SK-N-SH (cell line): ENCODE measurements at regions not wholly inside any gene's neighbourhood (a gene's known extent, or its start where the extent isn't known, plus 50 kb on each side); places are given as distances from the start of the nearest gene placed in this dataset.

Experiments
- CTCF ChIA-PET: fragments of 300-600, 350-600 bp; formaldehyde crosslinking; extraction: SDS; loops from one replicate; lab custom pipeline; 2021; lab: Yijun Ruan, JAX
- POLR2A ChIA-PET: fragments of 350-600 bp; sonication (Branson Sonifier 250); formaldehyde crosslinking; extraction: SDS; loops from one replicate; lab custom pipeline; 2020; ENCODE audit warnings: antibody characterized with exemption, inconsistent platforms; lab: Yijun Ruan, JAX
- DNase-seq: peaks from one replicate; pipeline ENCODE4 v3.0.0; 2012
- H2AFZ ChIP-seq: fragments of 200-600 bp; sonication (generic); 2 replicates; pipeline ENCODE4 v1.8.1; 2016; ENCODE audit warnings: antibody characterized with exemption, mild to moderate bottlenecking, low read depth
- H3F3A ChIP-seq: fragments of 200-600 bp; sonication (generic); replicated peaks from 2 replicates; pipeline ENCODE3; 2016; ENCODE audit warnings: antibody characterized with exemption, mild to moderate bottlenecking; ENCODE audit not compliant: insufficient read depth
- H3K27ac ChIP-seq, 2 experiments: fragments of 200-500 bp in 1 of 2; fragments of 200-600 bp in 1 of 2; sonication (Bioruptor generic) in 1 of 2; sonication (generic), shearing (Covaris generic) in 1 of 2; 2 replicates each; pipeline versions ENCODE4 v1.5.1 to v1.6.1; 2014 to 2016; ENCODE audit warnings: low read depth in 2 of 2, inconsistent platforms in 1 of 2, low read length in 1 of 2, mild to moderate bottlenecking in 1 of 2, mixed read lengths in 1 of 2
- H3K27me3 ChIP-seq: fragments of 200-600 bp; sonication (generic), shearing (Covaris generic); 2 replicates; pipeline ENCODE4 v1.6.1; 2016; ENCODE audit warnings: mixed run types; ENCODE audit not compliant: insufficient read depth
- H3K36me3 ChIP-seq, 2 experiments: fragments of 200-500 bp in 1 of 2; fragments of 200-600 bp in 1 of 2; sonication (Bioruptor generic) in 1 of 2; sonication (generic) in 1 of 2; replicated peaks in 1 of 2; 2 replicates each; pipeline versions ENCODE3 to v1.5.1; 2014 to 2016; ENCODE audit warnings: low read length in 1 of 2, mild to moderate bottlenecking in 1 of 2; ENCODE audit not compliant: insufficient read depth in 2 of 2, control insufficient read depth in 1 of 2
- H3K4me1 ChIP-seq, 2 experiments: fragments of 200-500 bp in 1 of 2; fragments of 200-600 bp in 1 of 2; sonication (Bioruptor generic) in 1 of 2; sonication (generic), shearing (Covaris generic) in 1 of 2; 2 replicates each; pipeline versions ENCODE4 v1.5.1 to v1.6.1; 2014 to 2016; ENCODE audit warnings: low read depth in 1 of 2, low read length in 1 of 2, mixed run types in 1 of 2; ENCODE audit not compliant: insufficient read depth in 2 of 2, control insufficient read depth in 1 of 2
- H3K4me2 ChIP-seq: fragments of 200-600 bp; sonication (generic), shearing (Covaris generic); 2 replicates; pipeline ENCODE4 v1.6.1; 2017; ENCODE audit warnings: mixed run types
- H3K4me3 ChIP-seq, 2 experiments: fragments of 200-500 bp in 1 of 2; fragments of 200-600 bp in 1 of 2; sonication (Bioruptor generic) in 1 of 2; sonication (generic), shearing (Covaris generic) in 1 of 2; 2 replicates each; pipeline versions ENCODE4 v1.5.1 to v1.8.1; 2014 to 2016; ENCODE audit warnings: low read depth in 2 of 2, inconsistent platforms in 1 of 2, low read length in 1 of 2, mild to moderate bottlenecking in 1 of 2, mixed read lengths in 1 of 2, moderate library complexity in 1 of 2
- H3K79me2 ChIP-seq: fragments of 200-600 bp; sonication (generic); 2 replicates; pipeline ENCODE4 v1.8.1; 2017; ENCODE audit warnings: mild to moderate bottlenecking; ENCODE audit not compliant: insufficient read depth
- H3K9ac ChIP-seq: fragments of 200-600 bp; sonication (generic); 2 replicates; pipeline ENCODE4 v1.6.1; 2017; ENCODE audit warnings: mixed run types
- H3K9me2 ChIP-seq: fragments of 200-600 bp; sonication (generic); 2 replicates; pipeline ENCODE4 v1.6.1; 2017; ENCODE audit warnings: mixed run types
- H3K9me3 ChIP-seq: fragments of 200-600 bp; sonication (generic); 2 replicates; pipeline ENCODE4 v1.6.1; 2017; ENCODE audit warnings: mixed run types, mild to moderate bottlenecking, moderate library complexity
- H4K20me1 ChIP-seq: fragments of 200-600 bp; sonication (generic); 2 replicates; pipeline ENCODE4 v1.6.1; 2017; ENCODE audit warnings: mild to moderate bottlenecking, mixed run types; ENCODE audit not compliant: insufficient read depth
- EP300 ChIP-seq, 2 experiments: IDR thresholded peaks; 2 replicates each; pipeline versions ENCODE4 v1.4.0 to v1.6.1; 2012; ENCODE audit warnings: borderline replicate concordance in 1 of 2, low read depth in 1 of 2, low read length in 1 of 2
- FOXJ3 ChIP-seq: sonication (generic); formaldehyde crosslinking; IDR thresholded peaks from 2 replicates; pipeline ENCODE4 v1.5.1; 2020; ENCODE audit warnings: mild to moderate bottlenecking, missing genetic modification reagents
- FOXM1 ChIP-seq: IDR thresholded peaks from 2 replicates; pipeline ENCODE4 v1.4.0; 2012; ENCODE audit warnings: low read depth, mild to moderate bottlenecking
- GATA2 ChIP-seq: sonication (generic); formaldehyde crosslinking; IDR thresholded peaks from 2 replicates; pipeline ENCODE4 v1.5.0; 2020; ENCODE audit warnings: mild to moderate bottlenecking, missing genetic modification reagents
- JUND ChIP-seq: IDR thresholded peaks from 2 replicates; pipeline ENCODE4 v1.4.0; 2012
- MEF2A ChIP-seq: IDR thresholded peaks from 2 replicates; pipeline ENCODE4 v1.4.0; 2012; ENCODE audit warnings: low read depth, borderline replicate concordance
- NFIC ChIP-seq: IDR thresholded peaks from 2 replicates; pipeline ENCODE4 v1.4.0; 2012; ENCODE audit warnings: borderline replicate concordance
- NRF1 ChIP-seq: IDR thresholded peaks from 2 replicates; pipeline ENCODE4 v1.6.1; 2012; ENCODE audit warnings: low read depth, mild to moderate bottlenecking, low read length
- RAD21 ChIP-seq: IDR thresholded peaks from 2 replicates; pipeline ENCODE4 v1.6.1; 2012; ENCODE audit warnings: mild to moderate bottlenecking, low read length
- SIN3A ChIP-seq: IDR thresholded peaks from 2 replicates; pipeline ENCODE4 v1.6.1; 2012; ENCODE audit warnings: low read depth, mild to moderate bottlenecking, low read length, moderate library complexity, borderline replicate concordance
- SMC3 ChIP-seq: IDR thresholded peaks from 2 replicates; pipeline ENCODE4 v1.6.1; 2012; ENCODE audit warnings: low read depth, low read length, improper control_type of control experiment
- WGBS: methylation state at CpG from one replicate; pipeline ENCODE4 v1.1.6; 2017; ENCODE audit warnings: low lambda C conversion rate; 5-methylcytosine and 5-hydroxymethylcytosine counted together
- TF ChIP-seq, protein P1 (sequence below): fragments of 200-600 bp; sonication (generic); IDR thresholded peaks from 2 replicates; pipeline ENCODE4 v1.6.1; 2017; ENCODE audit warnings: antibody characterized with exemption, mild to moderate bottlenecking, moderate library complexity
- TF ChIP-seq, protein P2 (sequence below): fragments of 150-350 bp; IDR thresholded peaks from 2 replicates; pipeline ENCODE4 v1.6.1; 2017; ENCODE audit warnings: antibody characterized with exemption, low read length, low read depth, borderline replicate concordance
- TF ChIP-seq, protein P3 (sequence below): IDR thresholded peaks from 2 replicates; pipeline ENCODE4 v1.4.0; 2012; ENCODE audit warnings: low read depth, borderline replicate concordance
- TF ChIP-seq, protein P4 (sequence below): fragments of 150-350 bp; IDR thresholded peaks from 2 replicates; pipeline ENCODE4 v1.6.1; 2016; ENCODE audit warnings: mild to moderate bottlenecking, low read depth, low read length
- TF ChIP-seq, protein P5 (sequence below): IDR thresholded peaks from 2 replicates; pipeline ENCODE4 v1.6.1; 2012; ENCODE audit warnings: mild to moderate bottlenecking, low read depth, low read length, moderate library complexity
- TF ChIP-seq, protein P6 (sequence below): IDR thresholded peaks from 2 replicates; pipeline ENCODE4; 2012

DNA sequence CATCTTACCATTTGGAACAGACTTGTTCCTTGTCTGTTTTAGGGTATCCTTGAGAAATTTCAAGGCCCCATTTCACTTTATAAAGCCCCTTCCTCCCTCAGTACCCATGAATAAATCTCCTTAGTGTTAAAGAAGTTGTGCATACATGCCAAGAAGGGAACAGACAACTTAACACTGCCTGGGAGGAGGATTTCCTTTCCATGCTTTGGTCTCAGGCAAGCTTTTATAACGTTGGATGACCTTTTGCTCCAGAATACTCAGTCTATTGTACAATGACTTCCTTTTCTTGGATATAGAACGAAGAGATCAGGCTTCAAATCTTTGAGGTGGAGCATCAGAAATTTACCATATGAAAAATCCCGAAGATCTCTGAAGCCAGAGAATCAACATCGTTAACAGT is 551.4 kb downstream of the PRKD1 start:
- H3K9me3 ChIP-seq = no peaks in the 10 kb centered on the region
- no peaks in the 10 kb centered on the region for H3F3A ChIP-seq
- no peaks in the 10 kb centered on the region for H3K36me3 ChIP-seq
- no peaks in the 10 kb centered on the region for H3K9me2 ChIP-seq
- H3K4me1 ChIP-seq = no peaks in the 10 kb centered on the region
- no peak overlapping the region for H3K4me3 ChIP-seq
- H3K27me3 ChIP-seq = peaks cover 8% of the 10 kb centered on the region; the same call in 1 of the 2 replicates
- 5% methylated on average over 4 of the region's 4 CpGs for WGBS
- TF ChIP-seq SIN3A (no peak), EP300 (IDR thresholded peaks at IDR 0.05; ENCODE audit: borderline replicate concordance in 1 of 2, low read depth in 1 of 2, low read length in 1 of 2) (no peak), NFIC (no peak), FOXM1 (no peak), GATA2 (CRISPR knock-in tag) (no peak), FOXJ3 (CRISPR knock-in tag) (no peak), RAD21 (no peak), SMC3 (no peak), JUND (no peak), MEF2A (no peak), NRF1 (no peak)
- TF ChIP-seq, protein P1, sequence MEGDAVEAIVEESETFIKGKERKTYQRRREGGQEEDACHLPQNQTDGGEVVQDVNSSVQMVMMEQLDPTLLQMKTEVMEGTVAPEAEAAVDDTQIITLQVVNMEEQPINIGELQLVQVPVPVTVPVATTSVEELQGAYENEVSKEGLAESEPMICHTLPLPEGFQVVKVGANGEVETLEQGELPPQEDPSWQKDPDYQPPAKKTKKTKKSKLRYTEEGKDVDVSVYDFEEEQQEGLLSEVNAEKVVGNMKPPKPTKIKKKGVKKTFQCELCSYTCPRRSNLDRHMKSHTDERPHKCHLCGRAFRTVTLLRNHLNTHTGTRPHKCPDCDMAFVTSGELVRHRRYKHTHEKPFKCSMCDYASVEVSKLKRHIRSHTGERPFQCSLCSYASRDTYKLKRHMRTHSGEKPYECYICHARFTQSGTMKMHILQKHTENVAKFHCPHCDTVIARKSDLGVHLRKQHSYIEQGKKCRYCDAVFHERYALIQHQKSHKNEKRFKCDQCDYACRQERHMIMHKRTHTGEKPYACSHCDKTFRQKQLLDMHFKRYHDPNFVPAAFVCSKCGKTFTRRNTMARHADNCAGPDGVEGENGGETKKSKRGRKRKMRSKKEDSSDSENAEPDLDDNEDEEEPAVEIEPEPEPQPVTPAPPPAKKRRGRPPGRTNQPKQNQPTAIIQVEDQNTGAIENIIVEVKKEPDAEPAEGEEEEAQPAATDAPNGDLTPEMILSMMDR = no peak
- TF ChIP-seq, protein P2, sequence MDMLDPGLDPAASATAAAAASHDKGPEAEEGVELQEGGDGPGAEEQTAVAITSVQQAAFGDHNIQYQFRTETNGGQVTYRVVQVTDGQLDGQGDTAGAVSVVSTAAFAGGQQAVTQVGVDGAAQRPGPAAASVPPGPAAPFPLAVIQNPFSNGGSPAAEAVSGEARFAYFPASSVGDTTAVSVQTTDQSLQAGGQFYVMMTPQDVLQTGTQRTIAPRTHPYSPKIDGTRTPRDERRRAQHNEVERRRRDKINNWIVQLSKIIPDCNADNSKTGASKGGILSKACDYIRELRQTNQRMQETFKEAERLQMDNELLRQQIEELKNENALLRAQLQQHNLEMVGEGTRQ = no peak
- TF ChIP-seq, protein P3, sequence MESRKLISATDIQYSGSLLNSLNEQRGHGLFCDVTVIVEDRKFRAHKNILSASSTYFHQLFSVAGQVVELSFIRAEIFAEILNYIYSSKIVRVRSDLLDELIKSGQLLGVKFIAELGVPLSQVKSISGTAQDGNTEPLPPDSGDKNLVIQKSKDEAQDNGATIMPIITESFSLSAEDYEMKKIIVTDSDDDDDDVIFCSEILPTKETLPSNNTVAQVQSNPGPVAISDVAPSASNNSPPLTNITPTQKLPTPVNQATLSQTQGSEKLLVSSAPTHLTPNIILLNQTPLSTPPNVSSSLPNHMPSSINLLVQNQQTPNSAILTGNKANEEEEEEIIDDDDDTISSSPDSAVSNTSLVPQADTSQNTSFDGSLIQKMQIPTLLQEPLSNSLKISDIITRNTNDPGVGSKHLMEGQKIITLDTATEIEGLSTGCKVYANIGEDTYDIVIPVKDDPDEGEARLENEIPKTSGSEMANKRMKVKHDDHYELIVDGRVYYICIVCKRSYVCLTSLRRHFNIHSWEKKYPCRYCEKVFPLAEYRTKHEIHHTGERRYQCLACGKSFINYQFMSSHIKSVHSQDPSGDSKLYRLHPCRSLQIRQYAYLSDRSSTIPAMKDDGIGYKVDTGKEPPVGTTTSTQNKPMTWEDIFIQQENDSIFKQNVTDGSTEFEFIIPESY = no peak
- TF ChIP-seq, protein P4, sequence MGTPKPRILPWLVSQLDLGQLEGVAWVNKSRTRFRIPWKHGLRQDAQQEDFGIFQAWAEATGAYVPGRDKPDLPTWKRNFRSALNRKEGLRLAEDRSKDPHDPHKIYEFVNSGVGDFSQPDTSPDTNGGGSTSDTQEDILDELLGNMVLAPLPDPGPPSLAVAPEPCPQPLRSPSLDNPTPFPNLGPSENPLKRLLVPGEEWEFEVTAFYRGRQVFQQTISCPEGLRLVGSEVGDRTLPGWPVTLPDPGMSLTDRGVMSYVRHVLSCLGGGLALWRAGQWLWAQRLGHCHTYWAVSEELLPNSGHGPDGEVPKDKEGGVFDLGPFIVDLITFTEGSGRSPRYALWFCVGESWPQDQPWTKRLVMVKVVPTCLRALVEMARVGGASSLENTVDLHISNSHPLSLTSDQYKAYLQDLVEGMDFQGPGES = no peak
- TF ChIP-seq, protein P5, sequence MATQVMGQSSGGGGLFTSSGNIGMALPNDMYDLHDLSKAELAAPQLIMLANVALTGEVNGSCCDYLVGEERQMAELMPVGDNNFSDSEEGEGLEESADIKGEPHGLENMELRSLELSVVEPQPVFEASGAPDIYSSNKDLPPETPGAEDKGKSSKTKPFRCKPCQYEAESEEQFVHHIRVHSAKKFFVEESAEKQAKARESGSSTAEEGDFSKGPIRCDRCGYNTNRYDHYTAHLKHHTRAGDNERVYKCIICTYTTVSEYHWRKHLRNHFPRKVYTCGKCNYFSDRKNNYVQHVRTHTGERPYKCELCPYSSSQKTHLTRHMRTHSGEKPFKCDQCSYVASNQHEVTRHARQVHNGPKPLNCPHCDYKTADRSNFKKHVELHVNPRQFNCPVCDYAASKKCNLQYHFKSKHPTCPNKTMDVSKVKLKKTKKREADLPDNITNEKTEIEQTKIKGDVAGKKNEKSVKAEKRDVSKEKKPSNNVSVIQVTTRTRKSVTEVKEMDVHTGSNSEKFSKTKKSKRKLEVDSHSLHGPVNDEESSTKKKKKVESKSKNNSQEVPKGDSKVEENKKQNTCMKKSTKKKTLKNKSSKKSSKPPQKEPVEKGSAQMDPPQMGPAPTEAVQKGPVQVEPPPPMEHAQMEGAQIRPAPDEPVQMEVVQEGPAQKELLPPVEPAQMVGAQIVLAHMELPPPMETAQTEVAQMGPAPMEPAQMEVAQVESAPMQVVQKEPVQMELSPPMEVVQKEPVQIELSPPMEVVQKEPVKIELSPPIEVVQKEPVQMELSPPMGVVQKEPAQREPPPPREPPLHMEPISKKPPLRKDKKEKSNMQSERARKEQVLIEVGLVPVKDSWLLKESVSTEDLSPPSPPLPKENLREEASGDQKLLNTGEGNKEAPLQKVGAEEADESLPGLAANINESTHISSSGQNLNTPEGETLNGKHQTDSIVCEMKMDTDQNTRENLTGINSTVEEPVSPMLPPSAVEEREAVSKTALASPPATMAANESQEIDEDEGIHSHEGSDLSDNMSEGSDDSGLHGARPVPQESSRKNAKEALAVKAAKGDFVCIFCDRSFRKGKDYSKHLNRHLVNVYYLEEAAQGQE = no peak
- TF ChIP-seq, protein P6, sequence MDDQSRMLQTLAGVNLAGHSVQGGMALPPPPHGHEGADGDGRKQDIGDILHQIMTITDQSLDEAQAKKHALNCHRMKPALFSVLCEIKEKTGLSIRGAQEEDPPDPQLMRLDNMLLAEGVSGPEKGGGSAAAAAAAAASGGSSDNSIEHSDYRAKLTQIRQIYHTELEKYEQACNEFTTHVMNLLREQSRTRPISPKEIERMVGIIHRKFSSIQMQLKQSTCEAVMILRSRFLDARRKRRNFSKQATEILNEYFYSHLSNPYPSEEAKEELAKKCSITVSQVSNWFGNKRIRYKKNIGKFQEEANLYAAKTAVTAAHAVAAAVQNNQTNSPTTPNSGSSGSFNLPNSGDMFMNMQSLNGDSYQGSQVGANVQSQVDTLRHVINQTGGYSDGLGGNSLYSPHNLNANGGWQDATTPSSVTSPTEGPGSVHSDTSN = no peak
- TF ChIP-seq, all 33 proteins: peak for 0
- H3K27ac ChIP-seq = no peak overlapping the region
- no peak for DNase-seq
- no peaks in the 10 kb centered on the region for H3K79me2 ChIP-seq
- no peaks in the 10 kb centered on the region for H4K20me1 ChIP-seq
- H2AFZ ChIP-seq = no peak overlapping the region
- ChIA-PET CTCF (no interaction called here), POLR2A (no interaction called here)
- H3K4me2 ChIP-seq = no peak overlapping the region
- H3K9ac ChIP-seq = no peak overlapping the region
